WTC11 (cell line): ENCODE measurements at regions not wholly inside any gene's neighbourhood (a gene's known extent, or its start where the extent isn't known, plus 50 kb on each side); places are given as distances from the start of the nearest gene placed in this dataset.

Source experiments
- ATAC-seq: fragments of 200-7000 bp; cut with Tn5 transposase; 2 replicates; pipeline ENCODE4 v1.10.0; 2021; ENCODE audit warnings: mild to moderate bottlenecking, moderate library complexity
- CTCF ChIA-PET: fragments of 300-600 bp; sonication (Branson Sonifier 250); formaldehyde crosslinking; loops from one replicate; lab custom pipeline; 2021; ENCODE audit warnings: antibody characterized with exemption; lab: Charles Lee
- POLR2A ChIA-PET: fragments of 350-600 bp; sonication (Branson Sonifier 250); formaldehyde crosslinking; loops from one replicate; lab custom pipeline; 2021; ENCODE audit warnings: antibody characterized with exemption; lab: Charles Lee
- DNase-seq: peaks from one replicate; pipeline ENCODE4 v3.0.0; 2021; ENCODE audit warnings: low spot score
- H3K27ac Mint-ChIP-seq: 2 replicates; pipeline ENCODE4 v1.8.0; 2021; ENCODE audit warnings: mixed read lengths
- H3K27me3 Mint-ChIP-seq: 2 replicates; pipeline ENCODE4 v1.8.0; 2021; ENCODE audit warnings: low read depth, mild to moderate bottlenecking, moderate library complexity, mixed read lengths
- H3K36me3 Mint-ChIP-seq: 2 replicates; pipeline ENCODE4 v1.8.0; 2021; ENCODE audit warnings: mixed read lengths
- H3K4me1 Mint-ChIP-seq: 2 replicates; pipeline ENCODE4 v1.8.0; 2022; ENCODE audit warnings: mixed read lengths
- H3K4me3 Mint-ChIP-seq: 2 replicates; pipeline ENCODE4 v1.8.0; 2021; ENCODE audit warnings: mild to moderate bottlenecking, moderate library complexity, mixed read lengths
- H3K9me3 Mint-ChIP-seq: 2 replicates; pipeline ENCODE4 v1.8.0; 2021; ENCODE audit warnings: mixed read lengths
- ATF1 ChIP-seq: sonication (generic); formaldehyde crosslinking; IDR thresholded peaks from 2 replicates; pipeline ENCODE4 v1.8.1; 2023; ENCODE audit warnings: mild to moderate bottlenecking, moderate library complexity, missing genetic modification reagents
- ATF2 ChIP-seq: sonication (generic); formaldehyde crosslinking; IDR thresholded peaks from 2 replicates; pipeline ENCODE4 v1.8.1; 2022; ENCODE audit warnings: low read depth, missing genetic modification reagents, borderline replicate concordance
- GRHL2 ChIP-seq: fragments of 250-450 bp; sonication (Bioruptor Pico); IDR thresholded peaks from 2 replicates; pipeline ENCODE4 v1.8.0; 2022; ENCODE audit warnings: mild to moderate bottlenecking, moderate library complexity; ENCODE audit not compliant: insufficient replicate concordance, severe bottlenecking
- IRF2 ChIP-seq: sonication (generic); formaldehyde crosslinking; IDR thresholded peaks from 2 replicates; pipeline ENCODE4 v1.8.0; 2022; ENCODE audit warnings: low read depth, missing genetic modification reagents, borderline replicate concordance
- JAZF1 ChIP-seq: fragments of 250-450 bp; sonication (Bioruptor Pico); IDR thresholded peaks from 2 replicates; pipeline ENCODE4 v1.9.0; 2021; ENCODE audit warnings: moderate library complexity, mild to moderate bottlenecking, inconsistent platforms
- JUN ChIP-seq: sonication (generic); formaldehyde crosslinking; IDR thresholded peaks from 2 replicates; pipeline ENCODE4 v1.8.0; 2023; ENCODE audit warnings: mild to moderate bottlenecking, missing genetic modification reagents
- MLX ChIP-seq: sonication (generic); formaldehyde crosslinking; IDR thresholded peaks from 2 replicates; pipeline ENCODE4 v1.8.1; 2023; ENCODE audit warnings: mild to moderate bottlenecking, missing genetic modification reagents, moderate library complexity
- NFE2L1 ChIP-seq: sonication (generic); formaldehyde crosslinking; IDR thresholded peaks from 2 replicates; pipeline ENCODE4 v1.8.1; 2023; ENCODE audit warnings: missing genetic modification reagents
- OVOL2 ChIP-seq: fragments of 250-450 bp; sonication (Bioruptor Pico); IDR thresholded peaks from 2 replicates; pipeline ENCODE4 v1.9.0; 2021; ENCODE audit warnings: mild to moderate bottlenecking, borderline replicate concordance
- TCF7 ChIP-seq: sonication (generic); formaldehyde crosslinking; IDR thresholded peaks from 2 replicates; pipeline ENCODE4 v1.8.0; 2022; ENCODE audit warnings: mild to moderate bottlenecking, low read depth, missing genetic modification reagents, moderate library complexity
- ZNF281 ChIP-seq: sonication (generic); formaldehyde crosslinking; IDR thresholded peaks from 2 replicates; pipeline ENCODE4 v1.8.0; 2023; ENCODE audit warnings: mild to moderate bottlenecking, missing genetic modification reagents
- TF ChIP-seq, protein P1 (sequence below): fragments of 250-450 bp; sonication (Bioruptor Pico); IDR thresholded peaks from 2 replicates; pipeline ENCODE4 v2.1.2; 2022; ENCODE audit warnings: mild to moderate bottlenecking, moderate library complexity
- TF ChIP-seq, protein P2 (sequence below): sonication (generic); formaldehyde crosslinking; IDR thresholded peaks from 2 replicates; pipeline ENCODE4 v1.8.1; 2023; ENCODE audit warnings: mild to moderate bottlenecking, missing genetic modification reagents
- TF ChIP-seq, protein P3 (sequence below): fragments of 250-450 bp; sonication (Bioruptor Pico); IDR thresholded peaks from 2 replicates; pipeline ENCODE4 v1.9.0; 2021; ENCODE audit warnings: mild to moderate bottlenecking
- TF ChIP-seq, protein P4 (sequence below): fragments of 250-450 bp; sonication (Bioruptor Pico); IDR thresholded peaks from 2 replicates; pipeline ENCODE4 v1.8.0; 2021; ENCODE audit warnings: mild to moderate bottlenecking

- TF ChIP-seq, protein P1, sequence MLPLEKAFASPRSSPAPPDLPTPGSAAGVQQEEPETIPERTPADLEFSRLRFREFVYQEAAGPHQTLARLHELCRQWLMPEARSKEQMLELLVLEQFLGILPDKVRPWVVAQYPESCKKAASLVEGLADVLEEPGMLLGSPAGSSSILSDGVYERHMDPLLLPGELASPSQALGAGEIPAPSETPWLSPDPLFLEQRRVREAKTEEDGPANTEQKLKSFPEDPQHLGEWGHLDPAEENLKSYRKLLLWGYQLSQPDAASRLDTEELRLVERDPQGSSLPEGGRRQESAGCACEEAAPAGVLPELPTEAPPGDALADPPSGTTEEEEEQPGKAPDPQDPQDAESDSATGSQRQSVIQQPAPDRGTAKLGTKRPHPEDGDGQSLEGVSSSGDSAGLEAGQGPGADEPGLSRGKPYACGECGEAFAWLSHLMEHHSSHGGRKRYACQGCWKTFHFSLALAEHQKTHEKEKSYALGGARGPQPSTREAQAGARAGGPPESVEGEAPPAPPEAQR (CRISPR knock-in tag), result no peak
- TF ChIP-seq MLX (CRISPR knock-in tag) (no peak), NFE2L1 (CRISPR knock-in tag) (no peak), ZNF281 (CRISPR knock-in tag) (no peak), IRF2 (CRISPR knock-in tag) (no peak)
- TF ChIP-seq, protein P2, sequence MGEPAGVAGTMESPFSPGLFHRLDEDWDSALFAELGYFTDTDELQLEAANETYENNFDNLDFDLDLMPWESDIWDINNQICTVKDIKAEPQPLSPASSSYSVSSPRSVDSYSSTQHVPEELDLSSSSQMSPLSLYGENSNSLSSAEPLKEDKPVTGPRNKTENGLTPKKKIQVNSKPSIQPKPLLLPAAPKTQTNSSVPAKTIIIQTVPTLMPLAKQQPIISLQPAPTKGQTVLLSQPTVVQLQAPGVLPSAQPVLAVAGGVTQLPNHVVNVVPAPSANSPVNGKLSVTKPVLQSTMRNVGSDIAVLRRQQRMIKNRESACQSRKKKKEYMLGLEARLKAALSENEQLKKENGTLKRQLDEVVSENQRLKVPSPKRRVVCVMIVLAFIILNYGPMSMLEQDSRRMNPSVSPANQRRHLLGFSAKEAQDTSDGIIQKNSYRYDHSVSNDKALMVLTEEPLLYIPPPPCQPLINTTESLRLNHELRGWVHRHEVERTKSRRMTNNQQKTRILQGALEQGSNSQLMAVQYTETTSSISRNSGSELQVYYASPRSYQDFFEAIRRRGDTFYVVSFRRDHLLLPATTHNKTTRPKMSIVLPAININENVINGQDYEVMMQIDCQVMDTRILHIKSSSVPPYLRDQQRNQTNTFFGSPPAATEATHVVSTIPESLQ, result no peak
- TF ChIP-seq, protein P3, sequence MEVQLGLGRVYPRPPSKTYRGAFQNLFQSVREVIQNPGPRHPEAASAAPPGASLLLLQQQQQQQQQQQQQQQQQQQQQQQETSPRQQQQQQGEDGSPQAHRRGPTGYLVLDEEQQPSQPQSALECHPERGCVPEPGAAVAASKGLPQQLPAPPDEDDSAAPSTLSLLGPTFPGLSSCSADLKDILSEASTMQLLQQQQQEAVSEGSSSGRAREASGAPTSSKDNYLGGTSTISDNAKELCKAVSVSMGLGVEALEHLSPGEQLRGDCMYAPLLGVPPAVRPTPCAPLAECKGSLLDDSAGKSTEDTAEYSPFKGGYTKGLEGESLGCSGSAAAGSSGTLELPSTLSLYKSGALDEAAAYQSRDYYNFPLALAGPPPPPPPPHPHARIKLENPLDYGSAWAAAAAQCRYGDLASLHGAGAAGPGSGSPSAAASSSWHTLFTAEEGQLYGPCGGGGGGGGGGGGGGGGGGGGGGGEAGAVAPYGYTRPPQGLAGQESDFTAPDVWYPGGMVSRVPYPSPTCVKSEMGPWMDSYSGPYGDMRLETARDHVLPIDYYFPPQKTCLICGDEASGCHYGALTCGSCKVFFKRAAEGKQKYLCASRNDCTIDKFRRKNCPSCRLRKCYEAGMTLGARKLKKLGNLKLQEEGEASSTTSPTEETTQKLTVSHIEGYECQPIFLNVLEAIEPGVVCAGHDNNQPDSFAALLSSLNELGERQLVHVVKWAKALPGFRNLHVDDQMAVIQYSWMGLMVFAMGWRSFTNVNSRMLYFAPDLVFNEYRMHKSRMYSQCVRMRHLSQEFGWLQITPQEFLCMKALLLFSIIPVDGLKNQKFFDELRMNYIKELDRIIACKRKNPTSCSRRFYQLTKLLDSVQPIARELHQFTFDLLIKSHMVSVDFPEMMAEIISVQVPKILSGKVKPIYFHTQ (CRISPR knock-in tag), result no peak
Observed at GRCh38 chr14:51540364-51540763, 111.3 kb upstream of the FRMD6 start (continued).

- ChIA-PET POLR2A (no interaction called here), CTCF (no interaction called here)
- Mint-ChIP-seq H3K27ac (no peak overlapping the region), H3K36me3 (no peaks in the 10 kb centered on the region), H3K9me3 (peaks cover 4% of the 10 kb centered on the region; the same call in 1 of the 2 replicates), H3K4me3 (no peak overlapping the region), H3K27me3 (no peaks in the 10 kb centered on the region), H3K4me1 (peaks cover 13% of the 10 kb centered on the region)
- TF ChIP-seq ATF2 (no peak), JUN (CRISPR knock-in tag) (no peak), TCF7 (no peak)
- ATAC-seq, result no peak
- no peak for DNase-seq
Observed at GRCh38 chr14:51544471-51544870, 107.2 kb upstream of the FRMD6 start.

DNA sequence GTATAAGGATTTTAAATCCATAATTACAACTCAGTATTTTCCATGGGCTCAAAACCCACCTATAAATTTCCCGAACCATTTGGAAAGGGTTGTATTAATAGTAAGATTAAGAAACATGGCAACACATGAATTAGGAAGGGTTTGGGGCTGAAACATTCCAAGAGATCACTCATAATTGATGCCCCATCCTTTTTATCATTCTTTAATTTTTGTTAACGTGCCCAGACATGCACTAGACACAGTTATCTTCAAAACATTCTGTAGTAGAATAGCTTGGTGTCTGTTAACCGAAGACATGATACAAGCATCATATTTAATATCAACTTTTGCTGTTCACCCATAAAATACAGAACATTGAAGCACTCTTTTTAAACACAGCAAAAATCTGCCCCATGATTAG is 106.8 kb upstream of the FRMD6 start:
- DNase-seq (no peak), ATAC-seq (no peak)
- POLR2A ChIA-PET, result no interaction called here
- no peak overlapping the region for H3K4me3 Mint-ChIP-seq
- CTCF ChIA-PET, result no interaction called here
- TF ChIP-seq ATF1 (CRISPR knock-in tag) (no peak), GRHL2 (CRISPR knock-in tag) (no peak), JUN (CRISPR knock-in tag) (no peak), MLX (CRISPR knock-in tag) (no peak), JAZF1 (CRISPR knock-in tag) (no peak), OVOL2 (no peak)
- TF ChIP-seq, protein P4, sequence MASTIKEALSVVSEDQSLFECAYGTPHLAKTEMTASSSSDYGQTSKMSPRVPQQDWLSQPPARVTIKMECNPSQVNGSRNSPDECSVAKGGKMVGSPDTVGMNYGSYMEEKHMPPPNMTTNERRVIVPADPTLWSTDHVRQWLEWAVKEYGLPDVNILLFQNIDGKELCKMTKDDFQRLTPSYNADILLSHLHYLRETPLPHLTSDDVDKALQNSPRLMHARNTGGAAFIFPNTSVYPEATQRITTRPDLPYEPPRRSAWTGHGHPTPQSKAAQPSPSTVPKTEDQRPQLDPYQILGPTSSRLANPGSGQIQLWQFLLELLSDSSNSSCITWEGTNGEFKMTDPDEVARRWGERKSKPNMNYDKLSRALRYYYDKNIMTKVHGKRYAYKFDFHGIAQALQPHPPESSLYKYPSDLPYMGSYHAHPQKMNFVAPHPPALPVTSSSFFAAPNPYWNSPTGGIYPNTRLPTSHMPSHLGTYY, result no peak
- H3K9me3 Mint-ChIP-seq, result peaks cover 4% of the 10 kb centered on the region; the same call in 1 of the 2 replicates
- H3K4me1 Mint-ChIP-seq, result peaks cover 9% of the 10 kb centered on the region
- no peak overlapping the region for H3K27ac Mint-ChIP-seq
- no peaks in the 10 kb centered on the region for H3K27me3 Mint-ChIP-seq
- H3K36me3 Mint-ChIP-seq, result no peaks in the 10 kb centered on the region
